GM12875 (cell line): ENCODE measurements at regions not wholly inside any gene's neighbourhood (a gene's known extent, or its start where the extent isn't known, plus 50 kb on each side); places are given as distances from the start of the nearest gene placed in this dataset.

Experiments used
- H3K4me3 ChIP-seq: one replicate; pipeline ENCODE4 v1.5.1; 2011; ENCODE audit warnings: low read depth, low read length, control low read depth
- TF ChIP-seq, protein P1 (sequence below): IDR thresholded peaks from 2 replicates; pipeline ENCODE4 v1.5.1; 2011; ENCODE audit warnings: low read depth, mild to moderate bottlenecking, control low read depth, inconsistent platforms, low read length, moderate library complexity, borderline replicate concordance; ENCODE audit not compliant: insufficient read depth

DNA sequence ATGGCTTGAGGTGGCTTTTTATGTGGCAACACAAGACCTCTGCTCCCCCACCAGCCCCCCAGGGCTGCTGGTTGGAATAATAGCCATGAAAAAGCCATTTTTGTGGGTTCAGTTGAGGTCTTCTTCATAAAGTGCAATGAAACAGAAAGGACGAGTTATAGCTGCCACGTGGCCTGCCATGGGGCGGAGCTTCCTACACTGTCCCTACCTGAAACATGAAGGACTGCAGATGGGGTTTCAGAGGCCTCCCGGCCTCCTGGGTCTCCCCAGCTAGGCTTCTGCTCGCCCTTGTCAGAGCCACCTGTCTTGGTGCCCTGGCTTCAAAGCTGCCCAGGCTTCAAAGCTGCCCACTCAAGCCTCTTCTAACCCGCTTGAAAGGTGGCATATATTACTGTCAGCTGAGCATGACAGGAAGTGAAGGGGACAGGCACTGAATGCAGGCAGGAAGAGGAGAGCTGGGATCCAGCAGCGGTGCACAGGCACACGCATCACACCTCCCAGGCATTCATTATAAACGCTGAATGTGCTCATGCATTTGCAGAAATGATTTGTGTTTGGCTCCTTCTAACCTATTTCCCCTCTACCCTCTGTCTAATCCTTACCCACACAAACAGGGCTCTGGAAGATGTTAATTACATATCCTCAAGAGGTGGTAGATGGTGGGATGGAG lies 245.9 kb upstream of the PODXL start:
- no peak overlapping the region for H3K4me3 ChIP-seq
- TF ChIP-seq, protein P1, sequence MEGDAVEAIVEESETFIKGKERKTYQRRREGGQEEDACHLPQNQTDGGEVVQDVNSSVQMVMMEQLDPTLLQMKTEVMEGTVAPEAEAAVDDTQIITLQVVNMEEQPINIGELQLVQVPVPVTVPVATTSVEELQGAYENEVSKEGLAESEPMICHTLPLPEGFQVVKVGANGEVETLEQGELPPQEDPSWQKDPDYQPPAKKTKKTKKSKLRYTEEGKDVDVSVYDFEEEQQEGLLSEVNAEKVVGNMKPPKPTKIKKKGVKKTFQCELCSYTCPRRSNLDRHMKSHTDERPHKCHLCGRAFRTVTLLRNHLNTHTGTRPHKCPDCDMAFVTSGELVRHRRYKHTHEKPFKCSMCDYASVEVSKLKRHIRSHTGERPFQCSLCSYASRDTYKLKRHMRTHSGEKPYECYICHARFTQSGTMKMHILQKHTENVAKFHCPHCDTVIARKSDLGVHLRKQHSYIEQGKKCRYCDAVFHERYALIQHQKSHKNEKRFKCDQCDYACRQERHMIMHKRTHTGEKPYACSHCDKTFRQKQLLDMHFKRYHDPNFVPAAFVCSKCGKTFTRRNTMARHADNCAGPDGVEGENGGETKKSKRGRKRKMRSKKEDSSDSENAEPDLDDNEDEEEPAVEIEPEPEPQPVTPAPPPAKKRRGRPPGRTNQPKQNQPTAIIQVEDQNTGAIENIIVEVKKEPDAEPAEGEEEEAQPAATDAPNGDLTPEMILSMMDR: no peak

DNA sequence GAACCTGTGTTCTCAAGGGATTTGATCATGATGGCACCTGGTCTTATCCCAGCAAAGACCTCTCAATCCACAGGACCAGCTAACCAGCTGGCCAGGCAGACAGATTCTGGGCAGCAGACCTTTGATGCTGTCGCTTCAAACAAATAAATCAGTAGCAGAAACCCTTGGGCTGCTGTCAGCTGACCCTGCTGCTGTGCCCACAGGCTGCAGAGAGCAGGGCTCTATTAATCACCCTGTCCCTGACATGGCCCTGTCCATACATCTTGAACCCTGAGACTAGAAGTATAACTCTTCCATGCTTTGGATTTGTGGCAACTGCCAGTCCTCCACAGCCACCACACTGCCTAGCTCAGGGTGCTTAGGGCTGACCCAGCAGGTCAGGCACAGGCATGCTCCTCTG lies 244.1 kb upstream of the PODXL start:
- TF ChIP-seq, protein P1: no peak
- no peak overlapping the region for H3K4me3 ChIP-seq

DNA sequence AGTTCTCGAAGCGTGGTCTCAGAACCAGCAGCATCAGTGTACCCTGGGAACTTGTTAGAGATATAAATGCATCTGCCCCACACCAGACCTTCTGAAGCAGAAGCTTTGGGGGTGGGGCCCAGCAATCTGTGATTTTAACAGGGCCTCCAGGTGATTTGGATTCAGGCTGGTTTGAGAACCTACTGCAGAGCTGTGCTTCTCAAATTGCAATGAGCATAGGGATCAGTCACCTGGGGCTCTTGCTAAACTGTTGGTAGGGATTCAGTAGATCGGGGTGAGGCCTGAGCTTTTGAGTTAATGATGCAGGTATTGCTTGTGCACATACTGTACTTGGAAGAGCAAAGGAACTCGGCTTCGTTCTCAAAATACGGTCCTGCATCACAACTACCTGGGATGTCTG lies 243.6 kb upstream of the PODXL start:
- H3K4me3 ChIP-seq: no peak overlapping the region
- TF ChIP-seq, protein P1: no peak

DNA sequence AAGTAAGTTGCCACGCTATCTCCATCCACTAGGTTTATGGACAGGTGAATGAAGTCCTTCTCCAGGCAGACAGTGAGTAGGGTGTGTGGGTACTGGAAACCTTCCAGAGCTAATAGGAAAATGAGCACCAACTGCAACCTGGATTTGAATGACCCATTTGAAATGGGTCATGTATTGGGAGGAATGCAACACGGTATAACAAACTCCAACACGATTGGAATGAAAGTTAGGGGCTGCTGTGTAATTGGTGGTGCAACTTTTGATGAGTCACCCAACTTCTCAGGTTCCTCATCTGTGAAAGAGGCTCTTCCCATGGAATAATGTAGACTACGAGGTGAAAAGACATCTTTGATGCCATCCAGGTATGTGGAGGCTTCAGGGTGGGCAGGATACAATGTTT lies 241.4 kb upstream of the PODXL start:
- no peak overlapping the region for H3K4me3 ChIP-seq
- TF ChIP-seq, protein P1: no peak

GRCh38 chr7:131795400-131795799 lies 239.0 kb upstream of the PODXL start:
- TF ChIP-seq, protein P1: no peak
- H3K4me3 ChIP-seq: no peak overlapping the region

- TF ChIP-seq, protein P1: no peak
- H3K4me3 ChIP-seq: no peak overlapping the region
Observed at GRCh38 chr7:131792311-131792710, 235.9 kb upstream of the PODXL start.

- H3K4me3 ChIP-seq: no peak overlapping the region
- TF ChIP-seq, protein P1: no peak
Observed at GRCh38 chr7:131787101-131787500, 230.7 kb upstream of the PODXL start.
